GM13976 (cell line): ENCODE measurements at regions not wholly inside any gene's neighbourhood (a gene's known extent, or its start where the extent isn't known, plus 50 kb on each side); places are given as distances from the start of the nearest gene placed in this dataset.

Source experiments
- DNase-seq: peaks from one replicate; pipeline ENCODE4 v3.0.0; 2012; ENCODE audit warnings: low spot score
- CTCF ChIP-seq: IDR thresholded peaks from 2 replicates; pipeline ENCODE4 v1.5.1; 2012; ENCODE audit warnings: borderline replicate concordance, mild to moderate bottlenecking; ENCODE audit not compliant: insufficient read depth; ENCODE audit errors: extremely low read depth, missing control alignments, control extremely low read depth
- in situ Hi-C: fragments of 300-500 bp; cut with MboI; formaldehyde crosslinking; loops from one replicate; pipeline ENCODE4 v1.12.0; 2022; ENCODE audit warnings: low sequenced_read_pairs, mixed read lengths, inconsistent platforms; ENCODE audit not compliant: unreplicated experiment

GRCh38 chr7:109246330-109247077, 676.8 kb downstream of the DNAJB9 start:
- in situ Hi-C loops = no loop called here
- DNase-seq = no peak
- TF ChIP-seq CTCF = no peak

- in situ Hi-C loops = no loop called here
- TF ChIP-seq CTCF = no peak
- DNase-seq = no peak
Measured at GRCh38 chr7:109256762-109257560, 687.3 kb downstream of the DNAJB9 start.

- no peak for DNase-seq
- no peak for TF ChIP-seq CTCF
- in situ Hi-C loops = no loop called here
Measured at GRCh38 chr7:109259151-109259550, 689.5 kb downstream of the DNAJB9 start.

- in situ Hi-C loops = no loop called here
- no peak for TF ChIP-seq CTCF
- DNase-seq = no peak
Measured at GRCh38 chr7:109261781-109262180, 692.1 kb downstream of the DNAJB9 start.

- in situ Hi-C loops = no loop called here
- TF ChIP-seq CTCF = no peak
Measured at GRCh38 chr7:109266610-109267009, 696.9 kb downstream of the DNAJB9 start.

GRCh38 chr7:109276348-109276747, 706.7 kb downstream of the DNAJB9 start:
- no peak for DNase-seq
- in situ Hi-C loops = no loop called here
- TF ChIP-seq CTCF = no peak

More at GRCh38 chr7:109266610-109267009, 696.9 kb downstream of the DNAJB9 start:
- DNase-seq = no peak
